PC-3 (cell line): ENCODE measurements at regions not wholly inside any gene's neighbourhood (a gene's known extent, or its start where the extent isn't known, plus 50 kb on each side); places are given as distances from the start of the nearest gene placed in this dataset.

ENCODE experiments used
- ATAC-seq: fragments of 200-7000 bp; cut with Tn5 transposase; 2 replicates; pipeline ENCODE4 v1.9.1; 2020; ENCODE audit warnings: mild to moderate bottlenecking, moderate library complexity
- BruUV-seq: library from RNA; stranded (reverse); fragments of 400-500 nt; replicated peaks from 2 replicates; lab custom pipeline; 2021; lab: Mats Ljungman, UMichigan
- CTCF ChIA-PET: fragments of 300-600 bp; sonication (Branson Sonifier 250); formaldehyde crosslinking; loops from one replicate; lab custom pipeline; 2022; ENCODE audit warnings: antibody characterized with exemption; lab: Charles Lee
- POLR2A ChIA-PET: fragments of 300-600 bp; sonication (Branson Sonifier 250); formaldehyde crosslinking; loops from one replicate; lab custom pipeline; 2022; ENCODE audit warnings: antibody characterized with exemption; ENCODE audit not compliant: unreplicated experiment; lab: Charles Lee
- DNase-seq: peaks from one replicate; pipeline ENCODE4 v3.0.0-alpha.2; 2015
- H2AFZ ChIP-seq: fragments of 300-600 bp; sonication (generic); 2 replicates; pipeline ENCODE4 v1.6.0; 2016; ENCODE audit warnings: antibody characterized with exemption, low read length
- H3F3A ChIP-seq: fragments of 300-600 bp; sonication (generic); one replicate; pipeline ENCODE4 v1.6.0; 2017; ENCODE audit warnings: antibody characterized with exemption, low read length, control low read depth, mild to moderate bottlenecking; ENCODE audit not compliant: unreplicated experiment
- H3K27ac ChIP-seq: fragments of 300-600 bp; sonication (generic); 2 replicates; pipeline ENCODE4 v1.5.1; 2016; ENCODE audit warnings: mild to moderate bottlenecking, low read length
- H3K27me3 ChIP-seq: fragments of 300-600 bp; sonication (generic); 2 replicates; pipeline ENCODE4 v1.6.1; 2016; ENCODE audit warnings: low read length, mixed read lengths
- H3K36me3 ChIP-seq: fragments of 300-600 bp; sonication (generic); 2 replicates; pipeline ENCODE4 v1.6.1; 2016; ENCODE audit warnings: low read depth, mixed run types, low read length, mixed read lengths
- H3K4me1 ChIP-seq: fragments of 300-600 bp; sonication (generic); 2 replicates; pipeline ENCODE4 v1.5.1; 2016; ENCODE audit warnings: low read length; ENCODE audit not compliant: insufficient read depth
- H3K4me2 ChIP-seq: fragments of 300-600 bp; sonication (generic); 2 replicates; pipeline ENCODE4 v1.6.0; 2016; ENCODE audit warnings: low read length
- H3K4me3 ChIP-seq: fragments of 300-600 bp; sonication (generic); 2 replicates; pipeline ENCODE4 v1.5.1; 2016; ENCODE audit warnings: mild to moderate bottlenecking, low read length, mixed read lengths
- H3K79me2 ChIP-seq: fragments of 300-600 bp; sonication (generic); 2 replicates; pipeline ENCODE4 v1.6.1; 2017; ENCODE audit warnings: low read length, mixed read lengths
- H3K9ac ChIP-seq: fragments of 300-600 bp; sonication (generic); 2 replicates; pipeline ENCODE4 v1.6.0; 2016; ENCODE audit warnings: mild to moderate bottlenecking, low read length
- H3K9me2 ChIP-seq: fragments of 300-600 bp; sonication (generic); replicated peaks from 2 replicates; pipeline ENCODE4 v1.6.1; 2016; ENCODE audit warnings: mixed run types, low read length, mixed read lengths
- H3K9me3 ChIP-seq: fragments of 300-600 bp; sonication (generic); 2 replicates; pipeline ENCODE4 v1.6.1; 2016; ENCODE audit warnings: low read length, mixed read lengths
- H4K20me1 ChIP-seq: fragments of 300-600 bp; sonication (generic); 2 replicates; pipeline ENCODE4 v1.6.1; 2016; ENCODE audit warnings: low read length, mixed read lengths
- EZH2 ChIP-seq: fragments of 300-600 bp; sonication (generic); IDR thresholded peaks from one replicate; pipeline ENCODE4 v1.6.1; 2017; ENCODE audit warnings: antibody characterized with exemption, mild to moderate bottlenecking, low read length; ENCODE audit not compliant: unreplicated experiment
- EZH2phosphoT487 ChIP-seq: fragments of 300-600 bp; sonication (generic); IDR thresholded peaks from 2 replicates; pipeline ENCODE4 v1.6.1; 2018; ENCODE audit warnings: mild to moderate bottlenecking, antibody characterized with exemption, low read length, borderline replicate concordance
- intact Hi-C: fragments of 100-400 bp; cut with micrococcal nuclease; formaldehyde crosslinking; loops from 2 replicates; pipeline ENCODE4 v1.9.0; 2023
- TF ChIP-seq, protein P1 (sequence below): fragments of 300-600 bp; sonication (generic); conservative IDR thresholded peaks from 2 replicates; pipeline ENCODE4 v1.5.1; 2017; ENCODE audit warnings: antibody characterized with exemption, low read depth, mild to moderate bottlenecking, low read length

- TF ChIP-seq, protein P1, sequence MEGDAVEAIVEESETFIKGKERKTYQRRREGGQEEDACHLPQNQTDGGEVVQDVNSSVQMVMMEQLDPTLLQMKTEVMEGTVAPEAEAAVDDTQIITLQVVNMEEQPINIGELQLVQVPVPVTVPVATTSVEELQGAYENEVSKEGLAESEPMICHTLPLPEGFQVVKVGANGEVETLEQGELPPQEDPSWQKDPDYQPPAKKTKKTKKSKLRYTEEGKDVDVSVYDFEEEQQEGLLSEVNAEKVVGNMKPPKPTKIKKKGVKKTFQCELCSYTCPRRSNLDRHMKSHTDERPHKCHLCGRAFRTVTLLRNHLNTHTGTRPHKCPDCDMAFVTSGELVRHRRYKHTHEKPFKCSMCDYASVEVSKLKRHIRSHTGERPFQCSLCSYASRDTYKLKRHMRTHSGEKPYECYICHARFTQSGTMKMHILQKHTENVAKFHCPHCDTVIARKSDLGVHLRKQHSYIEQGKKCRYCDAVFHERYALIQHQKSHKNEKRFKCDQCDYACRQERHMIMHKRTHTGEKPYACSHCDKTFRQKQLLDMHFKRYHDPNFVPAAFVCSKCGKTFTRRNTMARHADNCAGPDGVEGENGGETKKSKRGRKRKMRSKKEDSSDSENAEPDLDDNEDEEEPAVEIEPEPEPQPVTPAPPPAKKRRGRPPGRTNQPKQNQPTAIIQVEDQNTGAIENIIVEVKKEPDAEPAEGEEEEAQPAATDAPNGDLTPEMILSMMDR, result no peak
- no peak for TF ChIP-seq EZH2phosphoT487
- no peak for TF ChIP-seq EZH2
- Histone ChIP-seq H3K9ac (no peak overlapping the region), H3K4me1 (no peaks in the 10 kb centered on the region), H3K27ac (no peak overlapping the region), H3K27me3 (no peaks in the 10 kb centered on the region), H4K20me1 (no peaks in the 10 kb centered on the region), H3K9me2 (no peaks in the 10 kb centered on the region), H3K4me2 (no peak overlapping the region), H2AFZ (no peak overlapping the region), H3K79me2 (no peaks in the 10 kb centered on the region), H3F3A (no peaks in the 10 kb centered on the region), H3K36me3 (no peaks in the 10 kb centered on the region), H3K9me3 (no peaks in the 10 kb centered on the region), H3K4me3 (no peak overlapping the region)
- ATAC-seq (no peak), DNase-seq (no peak)
- intact Hi-C loops, result no loop called here
- no TSS peak for BruUV-seq
- ChIA-PET CTCF (no interaction called here), POLR2A (no interaction called here)
Observed at GRCh38 chr5:72020161-72020983, 86.9 kb upstream of the MAP1B start.

DNA sequence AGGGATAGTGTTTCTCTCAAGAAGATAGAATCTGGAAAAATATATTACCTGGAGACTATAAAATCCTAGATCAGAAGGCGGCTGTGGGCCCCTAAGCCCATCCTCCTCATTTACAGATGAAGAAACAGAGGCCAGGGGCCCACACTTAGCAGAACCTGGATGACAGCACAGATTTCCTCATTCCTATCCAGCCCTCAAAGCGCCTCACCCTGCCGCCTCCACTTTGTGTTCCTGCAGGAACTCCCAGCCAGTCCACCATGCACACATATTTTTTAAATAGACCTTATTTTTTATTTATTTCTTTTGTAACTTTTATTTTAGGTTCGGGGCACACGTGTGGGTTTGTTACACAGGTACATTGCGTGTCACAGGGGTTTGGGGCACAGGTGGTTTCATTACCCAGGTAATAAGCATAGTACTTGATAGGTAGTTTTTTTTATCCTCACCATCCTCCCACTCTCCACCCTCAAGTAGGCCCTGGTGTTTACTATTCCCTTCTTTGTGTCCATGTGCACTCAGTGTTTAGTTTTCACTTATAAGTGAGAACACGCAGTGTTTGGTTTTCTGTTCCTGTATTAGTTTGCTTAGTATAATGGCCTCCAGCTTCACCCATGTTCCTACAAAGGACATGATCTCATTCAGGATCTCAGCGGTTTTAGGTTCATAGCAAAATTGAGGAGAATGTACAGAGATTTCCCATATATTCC lies 85.5 kb upstream of the MAP1B start:
- BruUV-seq, result no TSS peak
- no peak for ATAC-seq
- CTCF ChIA-PET, result no interaction called here

More for the DNA sequence above, 85.5 kb upstream of the MAP1B start:
- no peaks in the 10 kb centered on the region for H3K79me2 ChIP-seq
- no peaks in the 10 kb centered on the region for H3K9me3 ChIP-seq
- no peak overlapping the region for H3K27ac ChIP-seq
- H3K4me3 ChIP-seq, result no peak overlapping the region
- H4K20me1 ChIP-seq, result no peaks in the 10 kb centered on the region
- DNase-seq, result no peak
- H3K36me3 ChIP-seq, result no peaks in the 10 kb centered on the region
- TF ChIP-seq, protein P1, result no peak
- no peak for TF ChIP-seq EZH2
- TF ChIP-seq EZH2phosphoT487, result no peak
- H3K9ac ChIP-seq, result no peak overlapping the region
- no peaks in the 10 kb centered on the region for H3K4me1 ChIP-seq
- H3K9me2 ChIP-seq, result no peaks in the 10 kb centered on the region
- H3F3A ChIP-seq, result no peaks in the 10 kb centered on the region
- H3K27me3 ChIP-seq, result no peaks in the 10 kb centered on the region
- intact Hi-C loops, result no loop called here
- POLR2A ChIA-PET, result no interaction called here
- no peak overlapping the region for H3K4me2 ChIP-seq
- H2AFZ ChIP-seq, result no peak overlapping the region
